ENCODE measurements at regions not wholly inside any gene's neighbourhood (a gene's known extent, or its start where the extent isn't known, plus 50 kb on each side); places are given as distances from the start of the nearest gene placed in this dataset.

DNA sequence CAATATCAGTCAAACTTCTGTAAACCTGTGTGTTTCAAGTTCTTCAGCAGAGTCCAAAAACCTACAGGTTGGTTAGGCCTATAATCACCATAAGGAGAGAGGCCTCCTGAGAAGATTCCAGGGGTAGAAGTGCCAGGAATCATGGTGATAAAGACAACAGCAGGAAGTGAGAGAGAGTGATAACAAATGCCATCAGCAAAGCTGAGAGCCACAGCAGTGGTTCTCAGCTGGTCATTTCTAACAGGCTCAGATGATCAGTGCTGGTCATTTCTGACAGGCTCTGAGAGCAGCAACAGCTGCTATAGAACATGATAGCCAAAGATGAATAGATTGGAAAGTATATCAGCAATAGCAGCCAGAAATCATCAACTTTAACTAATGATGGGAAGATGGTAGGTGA, 101.3 kb downstream of the TYW3 start:
- no peak overlapping the region for H2BK20ac ChIP-seq (ENCODE audit: low read depth, low read length, poor library complexity, severe bottlenecking)
- no peak overlapping the region for H3T11ph ChIP-seq (ENCODE audit: low read length)
- Mint-ChIP-seq H3K36me3 (ENCODE audit: insufficient read depth in 1 of 3, low read depth in 3 of 3) (no peaks in the 10 kb centered on the region), H3K9me3 (no peaks in the 10 kb centered on the region), H3K27me3 (ENCODE audit: low read depth) (no peaks in the 10 kb centered on the region), H3K4me3 (no peak overlapping the region), H3K4me1 (peaks cover 2 to 6% of the 10 kb centered on the region in 2 experiments; a peak in 2 of 4 replicates), H3K27ac (no peak overlapping the region)
- DNase-seq = no peak
- no peaks in the 10 kb centered on the region for H3K27me3 ChIP-seq (ENCODE audit: insufficient read depth, low read length)
- no peaks in the 10 kb centered on the region for H3K9me3 ChIP-seq (ENCODE audit: control insufficient read depth, low read depth, low read length)
- no peak overlapping the region for H2AFZ ChIP-seq (ENCODE audit: low read length)
- H2BK5ac ChIP-seq (ENCODE audit: insufficient read length, low read length) = no peak overlapping the region
- H3K14ac ChIP-seq (ENCODE audit: insufficient read depth, low read length) = no peak overlapping the region
- TF ChIP-seq, protein P1, sequence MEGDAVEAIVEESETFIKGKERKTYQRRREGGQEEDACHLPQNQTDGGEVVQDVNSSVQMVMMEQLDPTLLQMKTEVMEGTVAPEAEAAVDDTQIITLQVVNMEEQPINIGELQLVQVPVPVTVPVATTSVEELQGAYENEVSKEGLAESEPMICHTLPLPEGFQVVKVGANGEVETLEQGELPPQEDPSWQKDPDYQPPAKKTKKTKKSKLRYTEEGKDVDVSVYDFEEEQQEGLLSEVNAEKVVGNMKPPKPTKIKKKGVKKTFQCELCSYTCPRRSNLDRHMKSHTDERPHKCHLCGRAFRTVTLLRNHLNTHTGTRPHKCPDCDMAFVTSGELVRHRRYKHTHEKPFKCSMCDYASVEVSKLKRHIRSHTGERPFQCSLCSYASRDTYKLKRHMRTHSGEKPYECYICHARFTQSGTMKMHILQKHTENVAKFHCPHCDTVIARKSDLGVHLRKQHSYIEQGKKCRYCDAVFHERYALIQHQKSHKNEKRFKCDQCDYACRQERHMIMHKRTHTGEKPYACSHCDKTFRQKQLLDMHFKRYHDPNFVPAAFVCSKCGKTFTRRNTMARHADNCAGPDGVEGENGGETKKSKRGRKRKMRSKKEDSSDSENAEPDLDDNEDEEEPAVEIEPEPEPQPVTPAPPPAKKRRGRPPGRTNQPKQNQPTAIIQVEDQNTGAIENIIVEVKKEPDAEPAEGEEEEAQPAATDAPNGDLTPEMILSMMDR (conservative IDR thresholded peaks at IDR 0.05) = no peak
- no peak overlapping the region for H4K5ac ChIP-seq (ENCODE audit: insufficient read length, low read depth, low read length)
- no peak overlapping the region for H2BK12ac ChIP-seq (ENCODE audit: insufficient read length, low read depth, low read length)
- no peaks in the 10 kb centered on the region; the same call in 1 of the 2 replicates for H3K4me1 ChIP-seq (ENCODE audit: insufficient read depth, low read length)
- no peak overlapping the region for H4K91ac ChIP-seq (ENCODE audit: insufficient read length, low read depth, low read length)
- no peaks in the 10 kb centered on the region for H3K23me2 ChIP-seq (ENCODE audit: insufficient read length, low read depth, low read length, poor library complexity, severe bottlenecking)
- no peaks in the 10 kb centered on the region for H3K79me1 ChIP-seq (ENCODE audit: insufficient read depth, low read depth, low read length, poor library complexity, severe bottlenecking)
- no peak overlapping the region for H3K23ac ChIP-seq (ENCODE audit: insufficient read length, low read depth, low read length)
- no peak overlapping the region for H3K56ac ChIP-seq (ENCODE audit: insufficient read length, low read depth, low read length)
- H2BK15ac ChIP-seq (ENCODE audit: low read depth, low read length) = no peak overlapping the region; the same call in 1 of the 2 replicates
- no peaks in the 10 kb centered on the region for H4K20me1 ChIP-seq (ENCODE audit: control insufficient read depth, insufficient read depth, insufficient read length)
- no peak overlapping the region for H3K9ac ChIP-seq (ENCODE audit: extremely low read depth, insufficient read length, low read length)
- H2BK120ac ChIP-seq (ENCODE audit: low read depth, low read length, poor library complexity, severe bottlenecking) = no peak overlapping the region
- no peak overlapping the region for H3K27ac ChIP-seq (ENCODE audit: insufficient read length, low read depth, low read length)
- H3K18ac ChIP-seq (ENCODE audit: insufficient read length, low read depth, low read length) = no peak overlapping the region
- no peaks in the 10 kb centered on the region for H3K79me2 ChIP-seq (ENCODE audit: insufficient read depth, low read length)
- H3K4me2 ChIP-seq (ENCODE audit: insufficient read depth, insufficient read length, low read length) = no peak overlapping the region
- no peak overlapping the region for H2AK5ac ChIP-seq (ENCODE audit: insufficient read length, low read length)
- no peak overlapping the region for H3K4ac ChIP-seq (ENCODE audit: low read depth, low read length)
- H4K8ac ChIP-seq (replicated peaks; ENCODE audit: insufficient read length, low read depth, low read length) = no peak overlapping the region

All from H9 (cell line).